IMR-90 (cell line): ENCODE measurements at regions not wholly inside any gene's neighbourhood (a gene's known extent, or its start where the extent isn't known, plus 50 kb on each side); places are given as distances from the start of the nearest gene placed in this dataset.

Experiments
- BHLHE40 ChIP-seq: fragments of 150-350 bp; IDR thresholded peaks from 2 replicates; pipeline ENCODE4 v1.6.1; 2016; ENCODE audit warnings: mild to moderate bottlenecking, low read depth, low read length
- CEBPB ChIP-seq: IDR thresholded peaks from 2 replicates; pipeline ENCODE4 v1.6.1; 2012; ENCODE audit warnings: low read depth, low read length, improper control_type of control experiment
- MAFK ChIP-seq: IDR thresholded peaks from 2 replicates; pipeline ENCODE4 v1.6.1; 2012; ENCODE audit warnings: low read depth, low read length, improper control_type of control experiment
- MXI1 ChIP-seq: IDR thresholded peaks from 2 replicates; pipeline ENCODE4 v1.6.1; 2012; ENCODE audit warnings: low read depth, mild to moderate bottlenecking, low read length, moderate library complexity, borderline replicate concordance
- NFE2L2 ChIP-seq: fragments of 150-350 bp; IDR thresholded peaks from 2 replicates; pipeline ENCODE4 v1.6.1; 2016; ENCODE audit warnings: low read depth, mild to moderate bottlenecking, low read length
- POLR2A ChIP-seq: IDR thresholded peaks from 2 replicates; pipeline ENCODE4 v1.6.1; 2012; ENCODE audit warnings: mild to moderate bottlenecking, low read depth, low read length
- RAD21 ChIP-seq: IDR thresholded peaks from 2 replicates; pipeline ENCODE4 v1.6.1; 2012; ENCODE audit warnings: low read length, improper control_type of control experiment
- RCOR1 ChIP-seq: IDR thresholded peaks from 2 replicates; pipeline ENCODE4 v1.6.1; 2012; ENCODE audit warnings: mild to moderate bottlenecking, low read length, improper control_type of control experiment; ENCODE audit not compliant: insufficient replicate concordance
- RFX5 ChIP-seq: IDR thresholded peaks from 2 replicates; pipeline ENCODE4 v1.8.0; 2012; ENCODE audit warnings: low read depth, mild to moderate bottlenecking, low read length, moderate library complexity
- SMC3 ChIP-seq: fragments of 150-350 bp; IDR thresholded peaks from 2 replicates; pipeline ENCODE4 v1.6.1; 2016; ENCODE audit warnings: low read depth, mild to moderate bottlenecking, antibody characterized with exemption, low read length, moderate library complexity
- TF ChIP-seq, protein P1 (sequence below): conservative IDR thresholded peaks from 2 replicates; pipeline ENCODE4 v1.5.1; 2012; ENCODE audit warnings: mild to moderate bottlenecking, low read depth, low read length, improper control_type of control experiment
- TF ChIP-seq, protein P2 (sequence below): fragments of 150-350 bp; IDR thresholded peaks from 2 replicates; pipeline ENCODE4 v1.6.1; 2017; ENCODE audit warnings: mild to moderate bottlenecking, antibody characterized with exemption, low read length, low read depth
- TF ChIP-seq, protein P3 (sequence below): fragments of 150-350 bp; IDR thresholded peaks from 2 replicates; pipeline ENCODE4 v1.6.1; 2016; ENCODE audit warnings: low read depth, mild to moderate bottlenecking, low read length, moderate library complexity, borderline replicate concordance

DNA sequence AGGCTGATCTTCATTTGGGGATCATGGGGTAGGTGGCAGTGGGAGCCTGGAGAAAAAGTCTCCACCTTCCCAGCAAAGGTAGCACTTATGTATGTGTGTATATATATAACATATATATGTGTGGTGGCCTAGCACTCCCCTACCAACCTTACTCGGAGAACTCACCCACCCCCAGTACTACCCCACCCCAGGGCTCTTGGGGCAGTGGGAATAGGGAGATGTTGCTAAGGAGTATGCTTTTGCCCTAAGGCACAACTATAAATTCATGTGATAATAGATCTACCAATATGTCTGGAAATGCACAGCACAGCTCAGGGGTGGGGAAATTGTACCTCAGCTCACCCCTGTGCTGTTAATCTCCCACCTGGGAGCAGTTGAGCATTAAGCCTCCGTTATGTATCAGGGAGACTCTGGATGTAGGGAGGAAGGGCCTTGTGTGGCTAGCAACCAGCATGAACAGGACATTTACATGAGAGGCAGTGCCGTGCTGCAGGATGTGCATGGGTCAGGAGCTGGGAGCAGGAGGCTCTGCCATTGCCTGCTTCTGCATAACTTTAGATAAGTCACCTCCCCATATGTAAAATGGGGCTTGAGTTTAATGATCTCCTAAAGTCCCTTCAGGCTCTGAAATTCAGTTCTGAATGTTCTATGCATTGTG lies 57.3 kb downstream of the C11orf91 start:
- TF ChIP-seq, protein P1, sequence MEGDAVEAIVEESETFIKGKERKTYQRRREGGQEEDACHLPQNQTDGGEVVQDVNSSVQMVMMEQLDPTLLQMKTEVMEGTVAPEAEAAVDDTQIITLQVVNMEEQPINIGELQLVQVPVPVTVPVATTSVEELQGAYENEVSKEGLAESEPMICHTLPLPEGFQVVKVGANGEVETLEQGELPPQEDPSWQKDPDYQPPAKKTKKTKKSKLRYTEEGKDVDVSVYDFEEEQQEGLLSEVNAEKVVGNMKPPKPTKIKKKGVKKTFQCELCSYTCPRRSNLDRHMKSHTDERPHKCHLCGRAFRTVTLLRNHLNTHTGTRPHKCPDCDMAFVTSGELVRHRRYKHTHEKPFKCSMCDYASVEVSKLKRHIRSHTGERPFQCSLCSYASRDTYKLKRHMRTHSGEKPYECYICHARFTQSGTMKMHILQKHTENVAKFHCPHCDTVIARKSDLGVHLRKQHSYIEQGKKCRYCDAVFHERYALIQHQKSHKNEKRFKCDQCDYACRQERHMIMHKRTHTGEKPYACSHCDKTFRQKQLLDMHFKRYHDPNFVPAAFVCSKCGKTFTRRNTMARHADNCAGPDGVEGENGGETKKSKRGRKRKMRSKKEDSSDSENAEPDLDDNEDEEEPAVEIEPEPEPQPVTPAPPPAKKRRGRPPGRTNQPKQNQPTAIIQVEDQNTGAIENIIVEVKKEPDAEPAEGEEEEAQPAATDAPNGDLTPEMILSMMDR = no peak
- no peak for TF ChIP-seq MAFK
- TF ChIP-seq NFE2L2 = no peak
- TF ChIP-seq BHLHE40 = no peak
- no peak for TF ChIP-seq POLR2A
- TF ChIP-seq RFX5 = no peak
- TF ChIP-seq, protein P2, sequence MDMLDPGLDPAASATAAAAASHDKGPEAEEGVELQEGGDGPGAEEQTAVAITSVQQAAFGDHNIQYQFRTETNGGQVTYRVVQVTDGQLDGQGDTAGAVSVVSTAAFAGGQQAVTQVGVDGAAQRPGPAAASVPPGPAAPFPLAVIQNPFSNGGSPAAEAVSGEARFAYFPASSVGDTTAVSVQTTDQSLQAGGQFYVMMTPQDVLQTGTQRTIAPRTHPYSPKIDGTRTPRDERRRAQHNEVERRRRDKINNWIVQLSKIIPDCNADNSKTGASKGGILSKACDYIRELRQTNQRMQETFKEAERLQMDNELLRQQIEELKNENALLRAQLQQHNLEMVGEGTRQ = no peak
- no peak for TF ChIP-seq SMC3
- no peak for TF ChIP-seq RAD21
- TF ChIP-seq MXI1 = no peak
- no peak for TF ChIP-seq CEBPB
- TF ChIP-seq, protein P3, sequence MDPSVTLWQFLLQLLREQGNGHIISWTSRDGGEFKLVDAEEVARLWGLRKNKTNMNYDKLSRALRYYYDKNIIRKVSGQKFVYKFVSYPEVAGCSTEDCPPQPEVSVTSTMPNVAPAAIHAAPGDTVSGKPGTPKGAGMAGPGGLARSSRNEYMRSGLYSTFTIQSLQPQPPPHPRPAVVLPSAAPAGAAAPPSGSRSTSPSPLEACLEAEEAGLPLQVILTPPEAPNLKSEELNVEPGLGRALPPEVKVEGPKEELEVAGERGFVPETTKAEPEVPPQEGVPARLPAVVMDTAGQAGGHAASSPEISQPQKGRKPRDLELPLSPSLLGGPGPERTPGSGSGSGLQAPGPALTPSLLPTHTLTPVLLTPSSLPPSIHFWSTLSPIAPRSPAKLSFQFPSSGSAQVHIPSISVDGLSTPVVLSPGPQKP = no peak
- no peak for TF ChIP-seq RCOR1
